ENCODE measurements at regions not wholly inside any gene's neighbourhood (a gene's known extent, or its start where the extent isn't known, plus 50 kb on each side); places are given as distances from the start of the nearest gene placed in this dataset.

- H3K4me1 ChIP-seq = no peaks in the 10 kb centered on the region
- in situ Hi-C loops (cut with MboI; ENCODE audit: low sequenced_read_pairs in 4 of 4) = no loop called here
- no peak overlapping the region for H3K4me3 ChIP-seq
- ATAC-seq (no peak), DNase-seq (no peak)
- no peaks in the 10 kb centered on the region for H3K36me3 ChIP-seq
- H3K27me3 ChIP-seq = no peaks in the 10 kb centered on the region
- H3K27ac ChIP-seq = no peak overlapping the region
- no peak for TF ChIP-seq POLR2A (IDR thresholded peaks at IDR 0.05)
- TF ChIP-seq CTCF (IDR thresholded peaks at IDR 0.05 in 4 of 5, conservative IDR thresholded peaks at IDR 0.05 in 1 of 5) = no peak
- H3K9me3 ChIP-seq = no peaks in the 10 kb centered on the region
- intact Hi-C loops (cut with DNase I; ENCODE audit: low total_unique reads) = no loop called here
These were observed 849.1 kb upstream of the CHAC2 start for GRCh38 chr2:52918551-52918950.

GRCh38 chr2:52916981-52917380 is 850.6 kb upstream of the CHAC2 start:
- Histone ChIP-seq H3K36me3 (no peaks in the 10 kb centered on the region), H3K4me3 (no peak overlapping the region), H3K9me3 (no peaks in the 10 kb centered on the region), H3K27me3 (no peaks in the 10 kb centered on the region), H3K27ac (no peak overlapping the region), H3K4me1 (no peaks in the 10 kb centered on the region)
- in situ Hi-C loops (cut with MboI; ENCODE audit: low sequenced_read_pairs in 4 of 4) (no loop called here), intact Hi-C loops (cut with DNase I; ENCODE audit: low total_unique reads) (no loop called here)
- DNase-seq (no peak), ATAC-seq (no peak)
- TF ChIP-seq CTCF (IDR thresholded peaks at IDR 0.05 in 4 of 5, conservative IDR thresholded peaks at IDR 0.05 in 1 of 5) (no peak), POLR2A (IDR thresholded peaks at IDR 0.05) (no peak)

GRCh38 chr2:52904355-52904891 is 863.2 kb upstream of the CHAC2 start:
- DNase-seq (no peak), ATAC-seq (no peak)
- Histone ChIP-seq H3K27ac (no peak overlapping the region), H3K9me3 (no peaks in the 10 kb centered on the region), H3K4me3 (no peak overlapping the region), H3K36me3 (no peaks in the 10 kb centered on the region), H3K27me3 (no peaks in the 10 kb centered on the region), H3K4me1 (no peaks in the 10 kb centered on the region)
- TF ChIP-seq POLR2A (IDR thresholded peaks at IDR 0.05) = no peak
- no peak for TF ChIP-seq CTCF (IDR thresholded peaks at IDR 0.05 in 4 of 5, conservative IDR thresholded peaks at IDR 0.05 in 1 of 5)
- intact Hi-C loops (cut with DNase I; ENCODE audit: low total_unique reads) = no loop called here
- in situ Hi-C loops (cut with MboI; ENCODE audit: low sequenced_read_pairs in 4 of 4) = no loop called here

- no peak overlapping the region for H3K4me3 ChIP-seq
- H3K9me3 ChIP-seq = peaks cover 0 to 3% (median 0%) of the 10 kb centered on the region in 3 donors
- ATAC-seq (no peak), DNase-seq (no peak)
- no peaks in the 10 kb centered on the region for H3K4me1 ChIP-seq
- no peaks in the 10 kb centered on the region for H3K36me3 ChIP-seq
- H3K27ac ChIP-seq = no peak overlapping the region
- TF ChIP-seq CTCF (IDR thresholded peaks at IDR 0.05 in 4 of 5, conservative IDR thresholded peaks at IDR 0.05 in 1 of 5) (no peak), POLR2A (IDR thresholded peaks at IDR 0.05) (no peak)
- H3K27me3 ChIP-seq = no peaks in the 10 kb centered on the region
- in situ Hi-C loops (cut with MboI; ENCODE audit: low sequenced_read_pairs in 4 of 4) = no loop called here
- intact Hi-C loops (cut with DNase I; ENCODE audit: low total_unique reads) = no loop called here
These were observed 870.0 kb upstream of the CHAC2 start for GRCh38 chr2:52897511-52898044.

All from gastrocnemius medialis (tissue), 4 donors.